ENCODE measurements at regions not wholly inside any gene's neighbourhood (a gene's known extent, or its start where the extent isn't known, plus 50 kb on each side); places are given as distances from the start of the nearest gene placed in this dataset.
"Not testable (repeated sequence)": the region's sequence is repeated elsewhere in the genome, so short reads cannot be mapped to it uniquely, and the experiment has no call there.

GRCh38 chr1:187038784-187039183 lies 210.0 kb downstream of the PLA2G4A start:
- no peak for DNase-seq

GRCh38 chr1:187041104-187041503 lies 212.4 kb downstream of the PLA2G4A start:
- no peak for DNase-seq

GRCh38 chr1:187042538-187042937 lies 213.8 kb downstream of the PLA2G4A start:
- DNase-seq, result no peak

GRCh38 chr1:187043433-187043832 lies 214.7 kb downstream of the PLA2G4A start:
- not testable (repeated sequence) for DNase-seq

- no peak for DNase-seq
Observed at GRCh38 chr1:187044411-187044810, 215.7 kb downstream of the PLA2G4A start.

GRCh38 chr1:187045371-187045770 lies 216.6 kb downstream of the PLA2G4A start:
- no peak for DNase-seq

GRCh38 chr1:187046293-187046692 lies 217.5 kb downstream of the PLA2G4A start:
- DNase-seq, result no peak

- DNase-seq, result no peak
Observed at GRCh38 chr1:187047298-187047697, 218.5 kb downstream of the PLA2G4A start.

GRCh38 chr1:187051618-187052232 lies 223.0 kb downstream of the PLA2G4A start:
- DNase-seq, result peak in 1 of 2 experiments; percentile 64

GRCh38 chr1:187053876-187054275 lies 225.1 kb downstream of the PLA2G4A start:
- no peak for DNase-seq

- DNase-seq, result no peak
Observed at GRCh38 chr1:187054862-187055757, 226.4 kb downstream of the PLA2G4A start.

- no peak for DNase-seq
Observed at GRCh38 chr1:187063271-187063670, 234.5 kb downstream of the PLA2G4A start.

- DNase-seq, result no peak
Observed at GRCh38 chr1:187067160-187067559, 238.4 kb downstream of the PLA2G4A start.

- no peak for DNase-seq
Observed at GRCh38 chr1:187070076-187070475, 241.3 kb downstream of the PLA2G4A start.

GRCh38 chr1:187072262-187073034 lies 243.7 kb downstream of the PLA2G4A start:
- not testable (repeated sequence) for DNase-seq

GRCh38 chr1:187073035-187073560 lies 244.3 kb downstream of the PLA2G4A start:
- DNase-seq, result not testable (repeated sequence)

GRCh38 chr1:187073634-187074245 lies 245.0 kb downstream of the PLA2G4A start:
- not testable (repeated sequence) for DNase-seq

- no peak for DNase-seq
Observed at GRCh38 chr1:187074445-187075048, 245.8 kb downstream of the PLA2G4A start.

GRCh38 chr1:187076922-187077321 lies 248.2 kb downstream of the PLA2G4A start:
- DNase-seq, result no peak

- no peak for DNase-seq
Observed at GRCh38 chr1:187078321-187078720, 249.6 kb downstream of the PLA2G4A start.

GRCh38 chr1:187078916-187079315 lies 250.2 kb downstream of the PLA2G4A start:
- DNase-seq, result peak in 1 of 2 experiments; percentile 18

GRCh38 chr1:187079330-187079729 lies 250.6 kb downstream of the PLA2G4A start:
- no peak for DNase-seq
